ENCODE measurements at regions not wholly inside any gene's neighbourhood (a gene's known extent, or its start where the extent isn't known, plus 50 kb on each side); places are given as distances from the start of the nearest gene placed in this dataset.

GRCh38 chr12:72978999-72979398 is 706.8 kb downstream of the TRHDE start:
- H3K4me1 ChIP-seq (ENCODE audit: insufficient read depth, low read length, poor library complexity, severe bottlenecking), result peaks cover under 1% of the 10 kb centered on the region
- intact Hi-C loops (cut with micrococcal nuclease; ENCODE audit: unreplicated experiment), result no loop called here
- TF ChIP-seq CTCF (conservative IDR thresholded peaks at IDR 0.05; ENCODE audit: low read depth, low read length), result no peak
- TF ChIP-seq EZH2 (IDR thresholded peaks at IDR 0.05; ENCODE audit: borderline replicate concordance, low read depth, low read length, poor library complexity, severe bottlenecking), result no peak
- no peak overlapping the region for H3K4me3 ChIP-seq (ENCODE audit: low read depth, low read length, poor library complexity, severe bottlenecking)
- no peaks in the 10 kb centered on the region for H3K36me3 ChIP-seq (ENCODE audit: insufficient read depth, low read length, poor library complexity, severe bottlenecking)
- no peaks in the 10 kb centered on the region for H3K27me3 ChIP-seq (replicated peaks; ENCODE audit: insufficient read depth, low read depth, low read length, poor library complexity)
- no peak overlapping the region for H3K27ac ChIP-seq (ENCODE audit: low read depth, low read length, poor library complexity, severe bottlenecking)
- peaks cover 6% of the 10 kb centered on the region for H3K9me3 ChIP-seq (ENCODE audit: low read depth, low read length, poor library complexity, severe bottlenecking)
- CTCF ChIA-PET, result no interaction called here
- no peak for DNase-seq (ENCODE audit: low spot score)
- POLR2A ChIA-PET (ENCODE audit: low non-redundant PET), result no interaction called here
- BruUV-seq (replicated peaks), result no TSS peak

GRCh38 chr12:72982356-72982755 is 710.2 kb downstream of the TRHDE start:
- BruUV-seq (replicated peaks), result no TSS peak
- CTCF ChIA-PET, result no interaction called here
- H3K27me3 ChIP-seq (replicated peaks; ENCODE audit: insufficient read depth, low read depth, low read length, poor library complexity), result no peaks in the 10 kb centered on the region
- intact Hi-C loops (cut with micrococcal nuclease; ENCODE audit: unreplicated experiment), result no loop called here
- H3K4me1 ChIP-seq (ENCODE audit: insufficient read depth, low read length, poor library complexity, severe bottlenecking), result peaks cover 3% of the 10 kb centered on the region
- no peak for DNase-seq (ENCODE audit: low spot score)
- no peaks in the 10 kb centered on the region for H3K9me3 ChIP-seq (ENCODE audit: low read depth, low read length, poor library complexity, severe bottlenecking)
- H3K36me3 ChIP-seq (ENCODE audit: insufficient read depth, low read length, poor library complexity, severe bottlenecking), result no peaks in the 10 kb centered on the region
- no peak for TF ChIP-seq CTCF (conservative IDR thresholded peaks at IDR 0.05; ENCODE audit: low read depth, low read length)
- no peak for TF ChIP-seq EZH2 (IDR thresholded peaks at IDR 0.05; ENCODE audit: borderline replicate concordance, low read depth, low read length, poor library complexity, severe bottlenecking)
- no peak overlapping the region for H3K4me3 ChIP-seq (ENCODE audit: low read depth, low read length, poor library complexity, severe bottlenecking)
- POLR2A ChIA-PET (ENCODE audit: low non-redundant PET), result no interaction called here
- H3K27ac ChIP-seq (ENCODE audit: low read depth, low read length, poor library complexity, severe bottlenecking), result no peak overlapping the region

GRCh38 chr12:72986963-72987362 is 714.8 kb downstream of the TRHDE start:
- no peaks in the 10 kb centered on the region for H3K9me3 ChIP-seq (ENCODE audit: low read depth, low read length, poor library complexity, severe bottlenecking)
- no peak overlapping the region for H3K4me3 ChIP-seq (ENCODE audit: low read depth, low read length, poor library complexity, severe bottlenecking)
- ChIA-PET POLR2A (ENCODE audit: low non-redundant PET) (no interaction called here), CTCF (no interaction called here)
- H3K4me1 ChIP-seq (ENCODE audit: insufficient read depth, low read length, poor library complexity, severe bottlenecking), result peaks cover 8% of the 10 kb centered on the region
- no peaks in the 10 kb centered on the region for H3K36me3 ChIP-seq (ENCODE audit: insufficient read depth, low read length, poor library complexity, severe bottlenecking)
- BruUV-seq (replicated peaks), result no TSS peak
- DNase-seq (ENCODE audit: low spot score), result no peak
- H3K27me3 ChIP-seq (replicated peaks; ENCODE audit: insufficient read depth, low read depth, low read length, poor library complexity), result no peaks in the 10 kb centered on the region
- intact Hi-C loops (cut with micrococcal nuclease; ENCODE audit: unreplicated experiment), result no loop called here
- no peak for TF ChIP-seq CTCF (conservative IDR thresholded peaks at IDR 0.05; ENCODE audit: low read depth, low read length)
- TF ChIP-seq EZH2 (IDR thresholded peaks at IDR 0.05; ENCODE audit: borderline replicate concordance, low read depth, low read length, poor library complexity, severe bottlenecking), result no peak
- H3K27ac ChIP-seq (ENCODE audit: low read depth, low read length, poor library complexity, severe bottlenecking), result no peak overlapping the region

All from A673 (cell line).